ENCODE measurements at regions not wholly inside any gene's neighbourhood (a gene's known extent, or its start where the extent isn't known, plus 50 kb on each side); places are given as distances from the start of the nearest gene placed in this dataset.

- no peaks in the 10 kb centered on the region for H3K36me3 ChIP-seq (ENCODE audit: control insufficient read depth, insufficient read depth, low read length)
- no peaks in the 10 kb centered on the region for H3K27me3 ChIP-seq (ENCODE audit: control insufficient read depth, insufficient read depth, low read length)
- H3K4me3 ChIP-seq (ENCODE audit: low read depth, low read length) = no peak overlapping the region
- no peaks in the 10 kb centered on the region for H3K4me1 Mint-ChIP-seq
- no peaks in the 10 kb centered on the region for H3K36me3 Mint-ChIP-seq
- no peak overlapping the region for H3K27ac Mint-ChIP-seq
- DNase-seq = no peak
- H3K4me3 Mint-ChIP-seq = no peak overlapping the region
- H3K9me3 ChIP-seq (ENCODE audit: control insufficient read depth in 2 of 2, low read length in 2 of 2) = no peaks in the 10 kb centered on the region
- H3K4me1 ChIP-seq (ENCODE audit: control insufficient read depth, insufficient read depth, low read length, poor library complexity, severe bottlenecking) = no peaks in the 10 kb centered on the region
- H3K27ac ChIP-seq (ENCODE audit: insufficient read depth, low read length, poor library complexity, severe bottlenecking) = no peak overlapping the region
- H3K9me3 Mint-ChIP-seq = peaks cover 0 to 2% (median 0%) of the 10 kb centered on the region in 7 donors
- H3K27me3 Mint-ChIP-seq = no peaks in the 10 kb centered on the region
- ATAC-seq (ENCODE audit: low read depth in 2 of 2) = no peak
Measured at GRCh38 chr12:88411689-88412088, 168.6 kb downstream of the KITLG start.

GRCh38 chr12:88413646-88414045 is 166.6 kb downstream of the KITLG start:
- Mint-ChIP-seq H3K27me3 (no peaks in the 10 kb centered on the region), H3K27ac (no peak overlapping the region), H3K36me3 (no peaks in the 10 kb centered on the region), H3K4me1 (no peaks in the 10 kb centered on the region), H3K9me3 (peaks cover 0 to 2% (median 0%) of the 10 kb centered on the region in 7 donors), H3K4me3 (no peak overlapping the region)
- Histone ChIP-seq H3K36me3 (ENCODE audit: control insufficient read depth, insufficient read depth, low read length) (no peaks in the 10 kb centered on the region), H3K27me3 (ENCODE audit: control insufficient read depth, insufficient read depth, low read length) (no peaks in the 10 kb centered on the region), H3K27ac (ENCODE audit: insufficient read depth, low read length, poor library complexity, severe bottlenecking) (no peak overlapping the region), H3K9me3 (ENCODE audit: control insufficient read depth in 2 of 2, low read length in 2 of 2) (no peaks in the 10 kb centered on the region), H3K4me3 (ENCODE audit: low read depth, low read length) (no peak overlapping the region), H3K4me1 (ENCODE audit: control insufficient read depth, insufficient read depth, low read length, poor library complexity, severe bottlenecking) (no peaks in the 10 kb centered on the region)
- DNase-seq (no peak), ATAC-seq (ENCODE audit: low read depth in 2 of 2) (no peak)

GRCh38 chr12:88416155-88416554 is 164.1 kb downstream of the KITLG start:
- Histone ChIP-seq H3K27ac (ENCODE audit: insufficient read depth, low read length, poor library complexity, severe bottlenecking) (no peak overlapping the region), H3K36me3 (ENCODE audit: control insufficient read depth, insufficient read depth, low read length) (no peaks in the 10 kb centered on the region), H3K4me3 (ENCODE audit: low read depth, low read length) (no peak overlapping the region), H3K27me3 (ENCODE audit: control insufficient read depth, insufficient read depth, low read length) (no peaks in the 10 kb centered on the region), H3K4me1 (ENCODE audit: control insufficient read depth, insufficient read depth, low read length, poor library complexity, severe bottlenecking) (no peaks in the 10 kb centered on the region), H3K9me3 (ENCODE audit: control insufficient read depth in 2 of 2, low read length in 2 of 2) (no peaks in the 10 kb centered on the region)
- H3K4me3 Mint-ChIP-seq = no peak overlapping the region
- no peak for DNase-seq
- no peaks in the 10 kb centered on the region for H3K36me3 Mint-ChIP-seq
- H3K9me3 Mint-ChIP-seq = peaks cover 0 to 4% (median 0%) of the 10 kb centered on the region in 7 donors
- H3K4me1 Mint-ChIP-seq = no peaks in the 10 kb centered on the region
- H3K27me3 Mint-ChIP-seq = no peaks in the 10 kb centered on the region
- no peak overlapping the region for H3K27ac Mint-ChIP-seq
- ATAC-seq (ENCODE audit: low read depth in 2 of 2) = no peak

GRCh38 chr12:88416786-88417185 is 163.5 kb downstream of the KITLG start:
- Histone ChIP-seq H3K4me1 (ENCODE audit: control insufficient read depth, insufficient read depth, low read length, poor library complexity, severe bottlenecking) (no peaks in the 10 kb centered on the region), H3K4me3 (ENCODE audit: low read depth, low read length) (no peak overlapping the region), H3K27me3 (ENCODE audit: control insufficient read depth, insufficient read depth, low read length) (no peaks in the 10 kb centered on the region), H3K36me3 (ENCODE audit: control insufficient read depth, insufficient read depth, low read length) (no peaks in the 10 kb centered on the region), H3K27ac (ENCODE audit: insufficient read depth, low read length, poor library complexity, severe bottlenecking) (no peak overlapping the region), H3K9me3 (ENCODE audit: control insufficient read depth in 2 of 2, low read length in 2 of 2) (no peaks in the 10 kb centered on the region)
- no peaks in the 10 kb centered on the region for H3K36me3 Mint-ChIP-seq
- peaks cover 0 to 4% (median 0%) of the 10 kb centered on the region in 7 donors for H3K9me3 Mint-ChIP-seq
- no peaks in the 10 kb centered on the region for H3K27me3 Mint-ChIP-seq
- no peak for ATAC-seq (ENCODE audit: low read depth in 2 of 2)
- H3K4me3 Mint-ChIP-seq = no peak overlapping the region
- no peak overlapping the region for H3K27ac Mint-ChIP-seq
- DNase-seq = no peak
- H3K4me1 Mint-ChIP-seq = no peaks in the 10 kb centered on the region

- Mint-ChIP-seq H3K4me3 (no peak overlapping the region), H3K9me3 (peaks cover 0 to 4% (median 0%) of the 10 kb centered on the region in 7 donors), H3K4me1 (no peaks in the 10 kb centered on the region), H3K36me3 (no peaks in the 10 kb centered on the region), H3K27me3 (no peaks in the 10 kb centered on the region), H3K27ac (no peak overlapping the region)
- DNase-seq (no peak), ATAC-seq (ENCODE audit: low read depth in 2 of 2) (no peak)
- no peaks in the 10 kb centered on the region for H3K36me3 ChIP-seq (ENCODE audit: control insufficient read depth, insufficient read depth, low read length)
- no peak overlapping the region for H3K4me3 ChIP-seq (ENCODE audit: low read depth, low read length)
- H3K27ac ChIP-seq (ENCODE audit: insufficient read depth, low read length, poor library complexity, severe bottlenecking) = no peak overlapping the region
- no peaks in the 10 kb centered on the region for H3K4me1 ChIP-seq (ENCODE audit: control insufficient read depth, insufficient read depth, low read length, poor library complexity, severe bottlenecking)
- no peaks in the 10 kb centered on the region for H3K27me3 ChIP-seq (ENCODE audit: control insufficient read depth, insufficient read depth, low read length)
- H3K9me3 ChIP-seq (ENCODE audit: control insufficient read depth in 2 of 2, low read length in 2 of 2) = no peaks in the 10 kb centered on the region
Measured at GRCh38 chr12:88417531-88417930, 162.7 kb downstream of the KITLG start.

- Mint-ChIP-seq H3K4me3 (no peak overlapping the region), H3K27ac (no peak overlapping the region), H3K9me3 (peaks cover 0 to 4% (median 0%) of the 10 kb centered on the region in 7 donors), H3K27me3 (no peaks in the 10 kb centered on the region), H3K36me3 (no peaks in the 10 kb centered on the region), H3K4me1 (no peaks in the 10 kb centered on the region)
- Histone ChIP-seq H3K27ac (ENCODE audit: insufficient read depth, low read length, poor library complexity, severe bottlenecking) (no peak overlapping the region), H3K4me3 (ENCODE audit: low read depth, low read length) (no peak overlapping the region), H3K4me1 (ENCODE audit: control insufficient read depth, insufficient read depth, low read length, poor library complexity, severe bottlenecking) (no peaks in the 10 kb centered on the region), H3K36me3 (ENCODE audit: control insufficient read depth, insufficient read depth, low read length) (no peaks in the 10 kb centered on the region), H3K9me3 (ENCODE audit: control insufficient read depth in 2 of 2, low read length in 2 of 2) (no peaks in the 10 kb centered on the region), H3K27me3 (ENCODE audit: control insufficient read depth, insufficient read depth, low read length) (no peaks in the 10 kb centered on the region)
- no peak for DNase-seq
- ATAC-seq (ENCODE audit: low read depth in 2 of 2) = no peak
Measured at GRCh38 chr12:88418856-88419497, 161.3 kb downstream of the KITLG start.

- peaks cover 0 to 4% (median 0%) of the 10 kb centered on the region in 7 donors for H3K9me3 Mint-ChIP-seq
- H3K27ac Mint-ChIP-seq = no peak overlapping the region
- peaks cover 2% of the 10 kb centered on the region for H3K27me3 Mint-ChIP-seq
- ATAC-seq (ENCODE audit: low read depth in 2 of 2) = no peak
- DNase-seq = no peak
- H3K4me3 Mint-ChIP-seq = no peak overlapping the region
- no peak overlapping the region for H3K4me3 ChIP-seq (ENCODE audit: low read depth, low read length)
- H3K4me1 ChIP-seq (ENCODE audit: control insufficient read depth, insufficient read depth, low read length, poor library complexity, severe bottlenecking) = no peaks in the 10 kb centered on the region
- H3K36me3 Mint-ChIP-seq = no peaks in the 10 kb centered on the region
- H3K27ac ChIP-seq (ENCODE audit: insufficient read depth, low read length, poor library complexity, severe bottlenecking) = no peak overlapping the region
- no peaks in the 10 kb centered on the region for H3K9me3 ChIP-seq (ENCODE audit: control insufficient read depth in 2 of 2, low read length in 2 of 2)
- H3K4me1 Mint-ChIP-seq = no peaks in the 10 kb centered on the region
- no peaks in the 10 kb centered on the region for H3K36me3 ChIP-seq (ENCODE audit: control insufficient read depth, insufficient read depth, low read length)
- H3K27me3 ChIP-seq (ENCODE audit: control insufficient read depth, insufficient read depth, low read length) = no peaks in the 10 kb centered on the region
Measured at GRCh38 chr12:88419794-88420193, 160.5 kb downstream of the KITLG start.

- DNase-seq (no peak), ATAC-seq (ENCODE audit: low read depth in 2 of 2) (no peak)
- Histone ChIP-seq H3K4me1 (ENCODE audit: control insufficient read depth, insufficient read depth, low read length, poor library complexity, severe bottlenecking) (no peaks in the 10 kb centered on the region), H3K9me3 (ENCODE audit: control insufficient read depth in 2 of 2, low read length in 2 of 2) (no peaks in the 10 kb centered on the region), H3K4me3 (ENCODE audit: low read depth, low read length) (no peak overlapping the region), H3K36me3 (ENCODE audit: control insufficient read depth, insufficient read depth, low read length) (no peaks in the 10 kb centered on the region), H3K27me3 (ENCODE audit: control insufficient read depth, insufficient read depth, low read length) (no peaks in the 10 kb centered on the region), H3K27ac (ENCODE audit: insufficient read depth, low read length, poor library complexity, severe bottlenecking) (no peak overlapping the region)
- Mint-ChIP-seq H3K27me3 (peaks cover 6% of the 10 kb centered on the region), H3K4me3 (no peak overlapping the region), H3K27ac (no peak overlapping the region), H3K4me1 (no peaks in the 10 kb centered on the region), H3K9me3 (peaks cover 0 to 4% (median 0%) of the 10 kb centered on the region in 7 donors), H3K36me3 (no peaks in the 10 kb centered on the region)
Measured at GRCh38 chr12:88420457-88420856, 159.8 kb downstream of the KITLG start.
